Esophagus (tissue), 2 donors: ENCODE measurements at regions not wholly inside any gene's neighbourhood (a gene's known extent, or its start where the extent isn't known, plus 50 kb on each side); places are given as distances from the start of the nearest gene placed in this dataset.

Experiments
- H3K27ac ChIP-seq, 2 donors: one replicate each; pipeline ENCODE4 v1.5.1; 2013; ENCODE audit warnings: low read depth in 2 of 2, mild to moderate bottlenecking in 2 of 2, inconsistent platforms in 1 of 2, low read length in 1 of 2, moderate library complexity in 1 of 2
- H3K27me3 ChIP-seq, 2 donors: one replicate each; pipeline ENCODE4 v1.6.1; 2013; ENCODE audit warnings: low read length in 2 of 2, control low read depth in 1 of 2, mild to moderate bottlenecking in 1 of 2; ENCODE audit not compliant: insufficient read depth in 2 of 2, control insufficient read depth in 1 of 2
- H3K36me3 ChIP-seq, 2 donors: one replicate each; pipeline ENCODE4 v1.6.1; 2013; ENCODE audit warnings: low read length in 1 of 2; ENCODE audit not compliant: control insufficient read depth in 2 of 2, insufficient read depth in 2 of 2
- H3K4me1 ChIP-seq, 2 donors: one replicate each; pipeline ENCODE4 v1.6.1; 2013; ENCODE audit warnings: low read length in 1 of 2; ENCODE audit not compliant: control insufficient read depth in 2 of 2, insufficient read depth in 2 of 2
- H3K4me3 ChIP-seq, 2 donors: one replicate each; pipeline ENCODE4 v1.5.1; 2013; ENCODE audit warnings: low read length in 2 of 2, mild to moderate bottlenecking in 2 of 2, low read depth in 1 of 2, moderate library complexity in 1 of 2
- H3K9me3 ChIP-seq, 2 donors: one replicate each; pipeline ENCODE4 v1.6.1; 2013; ENCODE audit warnings: mild to moderate bottlenecking in 2 of 2, low read depth in 1 of 2, low read length in 1 of 2, moderate library complexity in 1 of 2; ENCODE audit not compliant: control insufficient read depth in 2 of 2, insufficient read depth in 1 of 2
- WGBS, 2 donors: extraction: QIAGEN DNeasy Blood & Tissue Kit; methylation state at CpG; one replicate each; pipeline ENCODE4 v1.1.7; 2013; 5-methylcytosine and 5-hydroxymethylcytosine counted together
- donor health status: healthy with polysubstance abuse.
- donor health status: Bipolar disorder and iron deficiency.

DNA sequence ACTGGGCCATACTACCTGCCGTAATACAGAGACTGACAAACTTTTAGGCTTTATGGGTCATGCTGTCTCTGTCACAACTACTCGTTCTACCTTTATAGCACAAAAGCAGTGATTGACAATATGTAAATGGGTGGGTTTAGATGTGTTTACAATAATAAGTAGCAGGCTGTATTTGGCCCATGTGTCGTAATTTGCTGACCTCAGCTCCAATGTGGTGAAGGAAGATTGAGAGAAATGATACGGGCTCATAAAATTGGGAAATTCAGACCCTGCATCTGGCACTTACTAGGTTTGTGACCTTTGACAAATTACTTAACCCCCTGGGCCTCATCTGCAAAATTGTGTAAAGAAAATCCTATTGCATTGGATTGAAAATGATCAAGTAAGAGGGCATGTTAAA lies 150.8 kb upstream of the NPSR1 start:
- no peak overlapping the region for H3K4me3 ChIP-seq
- no peaks in the 10 kb centered on the region for H3K9me3 ChIP-seq
- H3K4me1 ChIP-seq: peaks cover 0 to 2% of the 10 kb centered on the region in 2 donors
- 81 to 85% methylated on average over 4 of the region's 4 CpGs for WGBS, 2 donors
- H3K27me3 ChIP-seq: no peaks in the 10 kb centered on the region
- H3K27ac ChIP-seq: no peak overlapping the region
- no peaks in the 10 kb centered on the region for H3K36me3 ChIP-seq

DNA sequence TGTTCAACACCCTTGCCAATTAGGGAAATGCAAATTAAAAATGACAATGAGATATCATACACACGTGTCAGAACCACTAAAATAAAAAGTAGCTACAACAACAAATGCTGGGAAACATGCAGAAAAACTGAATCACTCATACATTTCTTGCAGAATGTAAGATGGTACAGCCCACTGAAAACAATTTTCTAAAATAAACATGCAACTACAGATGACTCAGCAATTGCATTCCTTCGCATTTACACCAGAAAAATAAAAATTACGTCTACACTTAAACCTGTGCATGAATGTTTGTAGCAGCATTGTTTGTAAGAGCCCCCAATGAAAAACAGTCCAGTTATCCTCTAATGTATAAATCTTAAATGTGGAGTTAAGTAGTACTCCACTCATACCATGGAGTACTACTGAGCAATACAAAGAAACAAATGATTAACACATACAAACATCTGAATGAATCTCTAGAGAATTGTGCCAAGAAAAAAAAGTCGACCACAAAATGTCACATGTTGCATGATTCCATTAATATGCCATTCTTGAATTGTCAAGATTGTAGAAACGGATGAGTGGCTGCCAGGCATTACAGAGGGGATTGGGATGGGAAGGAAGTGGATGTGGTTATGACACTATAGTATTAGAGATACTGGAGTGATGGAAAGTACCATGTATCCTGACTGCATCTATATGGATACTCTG lies 134.6 kb upstream of the NPSR1 start:
- WGBS, 2 donors: 64 to 69% methylated on average over 5 of the region's 5 CpGs
- H3K4me1 ChIP-seq: no peaks in the 10 kb centered on the region
- no peak overlapping the region for H3K4me3 ChIP-seq
- no peaks in the 10 kb centered on the region for H3K27me3 ChIP-seq
- H3K27ac ChIP-seq: no peak overlapping the region
- peaks cover 5 to 6% of the 10 kb centered on the region in 2 donors for H3K9me3 ChIP-seq
- no peaks in the 10 kb centered on the region for H3K36me3 ChIP-seq

DNA sequence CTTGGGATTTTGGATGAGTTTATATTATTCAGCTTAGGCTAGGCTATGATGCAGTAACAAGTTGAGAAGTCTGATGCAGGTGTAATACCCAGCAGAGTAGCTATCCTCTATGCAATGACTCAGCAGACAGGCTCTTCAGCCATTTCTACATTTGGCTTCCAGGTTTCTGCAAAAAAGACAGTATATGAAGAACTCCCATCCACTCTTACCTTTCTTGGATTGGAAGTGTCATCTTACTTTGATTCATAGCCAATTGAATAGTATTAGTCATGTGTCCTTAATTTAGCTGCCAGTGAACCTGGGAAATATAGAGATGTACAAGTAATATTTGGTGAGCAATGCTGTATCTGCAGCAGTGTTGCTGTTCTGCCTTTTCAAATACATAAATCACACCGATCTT lies 127.8 kb upstream of the NPSR1 start:
- WGBS, 2 donors: 78 to 86% methylated on average over 1 of the region's 1 CpG
- no peaks in the 10 kb centered on the region for H3K4me1 ChIP-seq
- no peaks in the 10 kb centered on the region for H3K27me3 ChIP-seq
- H3K27ac ChIP-seq: no peak overlapping the region
- no peak overlapping the region for H3K4me3 ChIP-seq
- no peaks in the 10 kb centered on the region for H3K9me3 ChIP-seq
- H3K36me3 ChIP-seq: no peaks in the 10 kb centered on the region

DNA sequence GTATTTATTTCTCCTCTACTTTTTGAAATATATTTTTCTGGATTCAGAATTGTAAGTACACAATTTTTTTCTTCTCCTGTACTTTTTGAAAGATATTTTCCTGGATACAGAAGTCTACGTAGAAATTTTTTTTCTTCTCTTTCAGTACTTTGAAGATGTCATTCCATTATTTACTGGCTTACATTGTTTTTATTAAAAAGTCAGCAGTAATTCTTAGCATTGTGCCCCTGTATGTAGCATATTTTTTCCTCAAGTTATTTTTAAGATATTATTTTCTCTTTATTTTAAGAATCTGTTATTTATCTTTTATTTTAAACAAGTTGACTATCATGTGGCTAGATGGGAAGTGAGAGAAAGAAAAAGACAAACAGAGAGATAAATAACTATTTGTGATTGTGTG lies 119.0 kb upstream of the NPSR1 start:
- no peaks in the 10 kb centered on the region for H3K27me3 ChIP-seq
- H3K27ac ChIP-seq: no peak overlapping the region
- no peaks in the 10 kb centered on the region for H3K36me3 ChIP-seq
- 47 to 93% methylated on average over 1 of the region's 1 CpG for WGBS, 2 donors
- H3K9me3 ChIP-seq: peaks cover 0 to 3% of the 10 kb centered on the region in 2 donors
- no peak overlapping the region for H3K4me3 ChIP-seq
- no peaks in the 10 kb centered on the region for H3K4me1 ChIP-seq

DNA sequence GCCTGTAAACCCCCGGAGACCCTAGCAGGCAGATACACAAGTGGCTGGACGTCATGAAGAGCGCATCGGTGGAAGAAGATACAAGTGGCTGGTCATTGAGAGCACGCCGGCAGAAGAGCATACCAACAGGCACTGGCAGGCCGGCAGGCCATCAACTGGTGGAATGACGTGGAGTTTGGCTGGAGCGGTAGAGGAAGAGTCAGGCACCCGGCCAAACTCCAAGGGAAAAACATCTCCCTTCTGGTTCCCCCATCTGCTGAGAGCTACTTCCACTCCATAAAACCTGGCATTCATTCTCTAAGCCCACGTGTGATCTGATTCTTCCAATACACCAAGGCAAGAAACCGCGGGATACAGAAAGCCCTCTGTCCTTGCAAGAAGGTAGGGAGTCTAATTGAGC lies 113.4 kb upstream of the NPSR1 start:
- H3K4me1 ChIP-seq: no peaks in the 10 kb centered on the region
- 92 to 95% methylated on average over 13 of the region's 13 CpGs for WGBS, 2 donors
- no peaks in the 10 kb centered on the region for H3K36me3 ChIP-seq
- H3K4me3 ChIP-seq: no peak overlapping the region
- no peak overlapping the region for H3K27ac ChIP-seq
- H3K9me3 ChIP-seq: peaks cover 0 to 5% of the 10 kb centered on the region in 2 donors
- no peaks in the 10 kb centered on the region for H3K27me3 ChIP-seq

DNA sequence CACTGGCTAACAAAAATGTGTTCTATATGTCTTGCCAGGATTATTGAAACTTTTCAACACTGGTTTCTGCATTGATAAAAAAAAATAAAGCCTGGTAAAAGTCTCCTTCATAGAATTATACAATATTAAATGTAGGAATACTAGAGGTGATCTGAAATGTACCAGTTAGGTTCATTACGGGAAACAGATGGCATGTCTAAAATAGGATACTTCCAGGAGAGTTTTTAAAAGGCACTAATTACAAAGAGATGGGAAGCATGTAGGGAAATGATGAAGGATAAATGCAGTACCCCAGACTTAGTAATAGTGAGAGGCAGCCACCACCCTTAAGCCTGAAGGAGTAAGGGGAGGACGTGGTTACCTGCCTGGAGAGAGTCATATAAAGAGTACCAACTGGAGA lies 107.0 kb upstream of the NPSR1 start:
- Histone ChIP-seq H3K27me3 (no peaks in the 10 kb centered on the region), H3K4me1 (peaks cover 0 to 2% of the 10 kb centered on the region in 2 donors), H3K9me3 (peaks cover 0 to 10% of the 10 kb centered on the region in 2 donors), H3K27ac (no peak overlapping the region), H3K4me3 (no peak overlapping the region), H3K36me3 (no peaks in the 10 kb centered on the region)
- 67% methylated on average over 2 of the region's 2 CpGs for WGBS, 2 donors

DNA sequence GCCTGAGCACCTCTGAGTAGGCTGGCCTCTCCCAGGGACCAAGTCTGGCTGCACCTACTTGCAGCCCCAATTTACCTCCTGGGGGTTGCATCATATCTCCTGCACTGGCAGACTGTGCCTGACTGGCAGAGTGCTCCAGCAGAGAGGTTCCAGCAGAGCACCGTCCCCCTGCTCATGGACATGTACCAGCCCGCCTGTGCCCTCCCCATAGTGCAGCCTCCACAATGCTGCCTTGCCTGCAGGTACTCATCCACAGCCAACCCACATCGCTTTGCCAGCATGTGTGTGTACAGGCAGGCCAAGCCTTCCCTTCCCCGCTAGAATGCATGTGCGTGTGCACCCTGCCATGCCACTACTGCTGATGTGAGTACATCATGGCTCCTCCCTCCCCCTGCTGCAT lies 105.5 kb upstream of the NPSR1 start:
- 70 to 89% methylated on average over 5 of the region's 5 CpGs for WGBS, 2 donors
- H3K27ac ChIP-seq: no peak overlapping the region
- H3K36me3 ChIP-seq: no peaks in the 10 kb centered on the region
- H3K4me1 ChIP-seq: peaks cover 0 to 2% of the 10 kb centered on the region in 2 donors
- peaks cover 0 to 10% of the 10 kb centered on the region in 2 donors for H3K9me3 ChIP-seq
- no peak overlapping the region for H3K4me3 ChIP-seq
- H3K27me3 ChIP-seq: no peaks in the 10 kb centered on the region

DNA sequence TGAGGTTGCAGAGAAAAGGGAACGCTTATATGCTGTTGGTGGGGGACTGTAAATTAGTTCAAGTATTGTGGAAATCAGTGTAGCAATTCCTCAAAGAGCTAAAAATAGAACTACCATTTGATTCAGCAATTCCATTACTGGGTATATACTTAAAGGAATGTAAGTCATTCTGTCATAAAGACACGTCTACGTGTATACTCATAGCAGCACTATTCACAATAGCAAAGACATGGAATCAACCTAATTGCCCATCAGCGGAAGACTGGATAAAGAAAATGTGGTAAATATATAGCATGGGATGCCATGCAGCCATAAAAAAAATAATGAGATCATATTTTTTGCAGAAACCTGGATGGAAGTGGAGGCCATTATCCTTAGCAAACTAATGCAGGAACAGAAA lies 100.0 kb upstream of the NPSR1 start:
- H3K4me3 ChIP-seq: no peak overlapping the region
- no peaks in the 10 kb centered on the region for H3K36me3 ChIP-seq
- no peaks in the 10 kb centered on the region for H3K27me3 ChIP-seq
- H3K9me3 ChIP-seq: peaks cover 0 to under 1% of the 10 kb centered on the region in 2 donors
- WGBS, 2 donors: 93% methylated on average over 4 of the region's 4 CpGs
- no peak overlapping the region for H3K27ac ChIP-seq
- H3K4me1 ChIP-seq: no peaks in the 10 kb centered on the region

DNA sequence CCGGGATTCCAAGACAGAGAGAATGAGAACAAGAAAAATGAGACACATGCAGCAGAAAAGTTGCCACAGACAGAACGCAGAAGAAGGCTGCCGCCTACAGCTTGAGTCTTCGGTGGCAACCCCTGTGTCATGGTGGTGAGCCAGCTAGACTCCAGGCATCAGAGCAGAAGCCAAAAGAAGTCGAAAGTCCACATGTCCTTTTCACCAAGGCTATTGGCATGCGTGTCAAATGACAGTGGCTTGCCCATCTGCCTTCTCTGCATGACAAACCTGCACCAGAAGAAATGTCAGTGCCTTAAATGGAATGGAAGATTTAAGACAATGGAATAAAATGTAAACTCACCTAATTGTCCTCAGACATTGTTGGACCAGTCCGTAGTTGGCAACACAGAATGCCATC lies 93.9 kb upstream of the NPSR1 start:
- H3K36me3 ChIP-seq: no peaks in the 10 kb centered on the region
- no peaks in the 10 kb centered on the region for H3K27me3 ChIP-seq
- no peak overlapping the region for H3K4me3 ChIP-seq
- H3K27ac ChIP-seq: no peak overlapping the region
- no peaks in the 10 kb centered on the region for H3K9me3 ChIP-seq
- 81 to 84% methylated on average over 7 of the region's 7 CpGs for WGBS, 2 donors
- H3K4me1 ChIP-seq: no peaks in the 10 kb centered on the region

DNA sequence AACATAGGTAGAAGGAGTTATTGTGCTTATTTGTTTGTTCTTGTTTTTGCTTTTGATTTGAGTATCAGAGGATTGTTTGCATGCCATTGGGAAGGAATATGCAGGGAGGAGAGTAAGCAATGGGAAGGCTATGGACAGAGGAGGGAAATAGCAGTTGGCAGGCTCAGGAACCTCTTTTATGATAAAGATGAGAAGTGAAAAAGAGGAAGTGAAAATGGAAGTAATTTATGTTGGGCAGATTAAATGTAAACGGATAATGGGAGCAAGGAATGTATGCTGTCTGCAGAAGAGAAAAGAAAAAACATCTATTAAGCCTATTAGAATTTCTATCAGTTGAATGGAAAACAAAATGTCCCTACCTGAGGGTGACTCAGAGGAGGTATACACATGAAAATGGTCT lies 90.1 kb upstream of the NPSR1 start:
- WGBS, 2 donors: 29 to 53% methylated on average over 1 of the region's 1 CpG
- Histone ChIP-seq H3K27me3 (no peaks in the 10 kb centered on the region), H3K4me1 (no peaks in the 10 kb centered on the region), H3K36me3 (no peaks in the 10 kb centered on the region), H3K9me3 (no peaks in the 10 kb centered on the region), H3K4me3 (no peak overlapping the region), H3K27ac (no peak overlapping the region)
